Endothelial cell of umbilical vein (primary cell): ENCODE measurements at regions not wholly inside any gene's neighbourhood (a gene's known extent, or its start where the extent isn't known, plus 50 kb on each side); places are given as distances from the start of the nearest gene placed in this dataset.

Experiments used
- BruUV-seq: library from RNA; stranded (reverse); fragments of 400-500 nt; replicated peaks from 2 replicates; lab custom pipeline; 2021; lab: Mats Ljungman, UMichigan
- CTCF ChIA-PET: fragments of 300-600, 350-600 bp; sonication (Branson Sonifier 250); formaldehyde crosslinking; loops from one replicate; lab custom pipeline; 2021; ENCODE audit warnings: antibody characterized with exemption, inconsistent platforms; lab: Charles Lee
- POLR2A ChIA-PET: fragments of 300-600, 350-600 bp; sonication (Branson Sonifier 250); formaldehyde crosslinking; loops from one replicate; lab custom pipeline; 2021; ENCODE audit warnings: antibody characterized with exemption, inconsistent platforms; lab: Charles Lee
- DNase-seq: peaks from one replicate; pipeline ENCODE4 v3.0.0-alpha.2; 2011; ENCODE audit warnings: low read depth, low spot score
- FAIRE-seq: peaks from 2 replicates; lab custom pipeline; 2011; peaks lifted over from hg19 to GRCh38; lab: Jason Lieb, UNC
- H2AFZ ChIP-seq: 2 replicates; pipeline ENCODE4 v1.6.0; 2012; ENCODE audit warnings: low read depth, low read length, control low read depth, inconsistent platforms
- H3K27ac ChIP-seq: 2 replicates; pipeline ENCODE4 v1.5.1; 2011; ENCODE audit warnings: low read depth, mild to moderate bottlenecking, control low read depth, low read length, moderate library complexity; ENCODE audit not compliant: insufficient read depth
- H3K27me3 ChIP-seq, 2 experiments: 2 replicates each; pipeline versions ENCODE4 v1.6.0 to v1.6.1; 2011; ENCODE audit warnings: low read length in 2 of 2, mixed read lengths in 1 of 2; ENCODE audit not compliant: control insufficient read depth in 2 of 2, insufficient read depth in 2 of 2
- H3K36me3 ChIP-seq, 2 experiments: 2 replicates in 1 of 2; 3 replicates in 1 of 2; pipeline ENCODE4 v1.5.1; 2011; ENCODE audit warnings: low read length in 2 of 2, mild to moderate bottlenecking in 1 of 2, moderate library complexity in 1 of 2; ENCODE audit not compliant: control insufficient read depth in 2 of 2, insufficient read depth in 2 of 2; ENCODE audit errors: extremely low read depth in 1 of 2
- H3K4me1 ChIP-seq: 3 replicates; pipeline ENCODE4 v1.5.1; 2011; ENCODE audit warnings: mild to moderate bottlenecking, low read length; ENCODE audit not compliant: control insufficient read depth, insufficient read depth; ENCODE audit errors: extremely low read depth
- H3K4me2 ChIP-seq: 2 replicates; pipeline ENCODE4 v1.6.1; 2011; ENCODE audit warnings: low read length, control low read depth, mixed read lengths; ENCODE audit not compliant: insufficient read depth
- H3K4me3 ChIP-seq, 3 experiments: fragments of 200-600 bp in 1 of 3; sonication (generic), shearing (Covaris generic) in 1 of 3; replicated peaks in 1 of 3; 2 replicates each; pipeline ENCODE4 v1.5.1; 2011 to 2016; ENCODE audit warnings: control low read depth in 3 of 3, low read length in 3 of 3, mild to moderate bottlenecking in 2 of 3, inconsistent platforms in 1 of 3, low read depth in 1 of 3, moderate library complexity in 1 of 3; ENCODE audit not compliant: insufficient read depth in 1 of 3
- H3K79me2 ChIP-seq: 2 replicates; pipeline ENCODE4 v1.6.0; 2012; ENCODE audit warnings: low read length, inconsistent platforms; ENCODE audit not compliant: control insufficient read depth, insufficient read depth
- H3K9ac ChIP-seq: replicated peaks from 2 replicates; pipeline ENCODE3; 2011; ENCODE audit warnings: low read length, control low read depth; ENCODE audit not compliant: insufficient read depth; ENCODE audit errors: extremely low read depth
- H3K9me1 ChIP-seq: replicated peaks from 3 replicates; pipeline ENCODE4 v1.6.0; 2011; ENCODE audit warnings: mild to moderate bottlenecking, low read length; ENCODE audit not compliant: control insufficient read depth, insufficient read depth; ENCODE audit errors: extremely low read depth
- H3K9me3 ChIP-seq: replicated peaks from 2 replicates; pipeline ENCODE4 v1.5.1; 2012; ENCODE audit warnings: low read length, inconsistent platforms; ENCODE audit not compliant: control insufficient read depth, insufficient read depth
- H4K20me1 ChIP-seq: replicated peaks from 2 replicates; pipeline ENCODE3; 2011; ENCODE audit warnings: mild to moderate bottlenecking, low read length; ENCODE audit not compliant: control insufficient read depth, insufficient read depth; ENCODE audit errors: extremely low read depth
- CTCF ChIP-seq, 2 donors: IDR thresholded peaks; 1 replicate in 1 of 2; 2 replicates in 1 of 2; pipeline ENCODE4 v1.5.1; 2011; ENCODE audit warnings: low read length in 2 of 2, mild to moderate bottlenecking in 2 of 2, moderate library complexity in 2 of 2, control low read depth in 1 of 2, inconsistent platforms in 1 of 2, low read depth in 1 of 2; ENCODE audit not compliant: insufficient read depth in 1 of 2; ENCODE audit errors: extremely low read depth in 1 of 2
- EZH2 ChIP-seq: IDR thresholded peaks from 2 replicates; pipeline ENCODE4 v1.6.1; 2012; ENCODE audit warnings: borderline replicate concordance, low read depth, mild to moderate bottlenecking, moderate library complexity, low read length, inconsistent platforms; ENCODE audit not compliant: severe bottlenecking
- FOS ChIP-seq: IDR thresholded peaks from 2 replicates; pipeline ENCODE4 v1.6.1; 2011; ENCODE audit warnings: mild to moderate bottlenecking, low read length, moderate library complexity, borderline replicate concordance; ENCODE audit not compliant: insufficient read depth
- GATA2 ChIP-seq: IDR thresholded peaks from 2 replicates; pipeline ENCODE4 v1.7.0; 2011; ENCODE audit warnings: low read depth, mild to moderate bottlenecking, moderate library complexity, mixed read lengths, low read length; ENCODE audit not compliant: insufficient read length, insufficient read depth
- JUN ChIP-seq: IDR thresholded peaks from 2 replicates; pipeline ENCODE4 v1.6.1; 2011; ENCODE audit warnings: borderline replicate concordance, low read depth; ENCODE audit not compliant: insufficient read length, insufficient read depth
- MAX ChIP-seq: IDR thresholded peaks from 2 replicates; pipeline ENCODE4 v1.6.1; 2011; ENCODE audit not compliant: insufficient read depth, insufficient read length
- MYC ChIP-seq: IDR thresholded peaks from one replicate; pipeline ENCODE4 v1.6.1; 2011; ENCODE audit warnings: mild to moderate bottlenecking, low read depth, low read length
- POLR2A ChIP-seq: IDR thresholded peaks from 2 replicates; pipeline ENCODE4 v1.6.1; 2012; ENCODE audit warnings: low read depth, mild to moderate bottlenecking, control low read depth, low read length
- POLR2AphosphoS5 ChIP-seq: IDR thresholded peaks from 2 replicates; pipeline ENCODE4 v1.6.1; 2012; ENCODE audit warnings: low read depth, mild to moderate bottlenecking, control low read depth, low read length, moderate library complexity; ENCODE audit not compliant: insufficient read depth
- dilution Hi-C: fragments of 300-500 bp; cut with MboI; formaldehyde crosslinking; loops from one replicate; pipeline ENCODE4 v1.15.0; 2019; ENCODE audit warnings: low sequenced_read_pairs; ENCODE audit not compliant: extremely low pct_ligation_motif_present
- intact Hi-C: fragments of 100-400 bp; cut with micrococcal nuclease; formaldehyde crosslinking; loops from one replicate; pipeline ENCODE4 v1.10.0; 2022

- H3K4me2 ChIP-seq, result no peak overlapping the region
- H4K20me1 ChIP-seq, result no peaks in the 10 kb centered on the region
- CTCF ChIA-PET, result interaction anchor here (0.7 to 7.7 kb wide), 12 partner anchors 9 to 1187 kb away, joined by 3 to 46 read pairs (median 5); partner anchors contain the start of gene CXCL12
- dilution Hi-C loops, result no loop called here
- no peaks in the 10 kb centered on the region for H3K9me3 ChIP-seq
- no TSS peak for BruUV-seq
- no peak overlapping the region for H3K27ac ChIP-seq
- H3K9ac ChIP-seq, result no peak overlapping the region
- no peaks in the 10 kb centered on the region for H3K79me2 ChIP-seq
- H3K36me3 ChIP-seq, result no peaks in the 10 kb centered on the region
- TF ChIP-seq GATA2 (no peak), POLR2A (no peak), CTCF (IDR thresholded peaks at IDR 0.05; ENCODE audit: extremely low read depth in 1 of 2, insufficient read depth in 1 of 2, low read depth in 1 of 2, low read length in 2 of 2) (no peak), MAX (no peak), POLR2AphosphoS5 (no peak), FOS (no peak), JUN (no peak), EZH2 (no peak), MYC (no peak)
- DNase-seq (no peak), FAIRE-seq (no peak)
- no peaks in the 10 kb centered on the region for H3K27me3 ChIP-seq
- intact Hi-C loops, result loop anchor here (10.0 kb wide), 2 partner anchors 183 to 293 kb away; no protein-coding TSS in a partner anchor
- no peaks in the 10 kb centered on the region for H3K4me1 ChIP-seq
- no peak overlapping the region for H2AFZ ChIP-seq
- H3K4me3 ChIP-seq, result no peak overlapping the region
- POLR2A ChIA-PET, result no interaction called here
- H3K9me1 ChIP-seq, result no peaks in the 10 kb centered on the region
These were observed 53.1 kb upstream of the TMEM72 start for GRCh38 chr10:44858017-44858371.
